CD14-positive monocyte (primary cell): ENCODE measurements at regions not wholly inside any gene's neighbourhood (a gene's known extent, or its start where the extent isn't known, plus 50 kb on each side); places are given as distances from the start of the nearest gene placed in this dataset.

Experiments used
- DNase-seq, 3 donors: peaks; one replicate each; pipeline ENCODE4 v3.0.0-alpha.2; 2011 to 2022
- H2AFZ ChIP-seq: 2 replicates; pipeline ENCODE4 v1.6.0; 2012; ENCODE audit warnings: mild to moderate bottlenecking, low read depth, low read length, inconsistent platforms; ENCODE audit not compliant: insufficient read depth, poor library complexity, severe bottlenecking
- H3K27ac ChIP-seq, 2 donors: 1 replicate in 1 of 2; 2 replicates in 1 of 2; pipeline ENCODE4 v1.5.1; 2012 to 2013; ENCODE audit warnings: low read length in 2 of 2, control low read depth in 1 of 2, inconsistent platforms in 1 of 2, low read depth in 1 of 2, mild to moderate bottlenecking in 1 of 2
- H3K27me3 ChIP-seq, 2 donors: one replicate each; pipeline versions ENCODE4 v1.6.0 to v1.6.1; 2011 to 2013; ENCODE audit warnings: low read length in 2 of 2; ENCODE audit not compliant: control insufficient read depth in 2 of 2, insufficient read depth in 2 of 2
- H3K36me3 ChIP-seq, 2 donors: replicated peaks in 1 of 2; 1 replicate in 1 of 2; 2 replicates in 1 of 2; pipeline versions ENCODE4 v1.5.1 to v1.6.1; 2012 to 2013; ENCODE audit warnings: low read length in 2 of 2, control low read depth in 1 of 2, inconsistent platforms in 1 of 2, mild to moderate bottlenecking in 1 of 2; ENCODE audit not compliant: insufficient read depth in 2 of 2, control insufficient read depth in 1 of 2
- H3K4me1 ChIP-seq, 2 donors: 1 replicate in 1 of 2; 2 replicates in 1 of 2; pipeline versions ENCODE4 v1.5.1 to v1.6.1; 2012 to 2013; ENCODE audit warnings: low read length in 2 of 2, control low read depth in 1 of 2, inconsistent platforms in 1 of 2, mild to moderate bottlenecking in 1 of 2, moderate library complexity in 1 of 2; ENCODE audit not compliant: insufficient read depth in 2 of 2, control insufficient read depth in 1 of 2
- H3K4me2 ChIP-seq: replicated peaks from 2 replicates; pipeline ENCODE3; 2012; ENCODE audit warnings: low read length, moderate library complexity, mild to moderate bottlenecking; ENCODE audit not compliant: poor library complexity, severe bottlenecking; ENCODE audit errors: extremely low read depth
- H3K4me3 ChIP-seq, 3 experiments: fragments of 200-600 bp in 1 of 3; sonication (generic) in 1 of 3; replicated peaks in 1 of 3; 1 replicate in 2 of 3; 2 replicates in 1 of 3; pipeline ENCODE4 v1.5.1; 2011 to 2013; ENCODE audit warnings: low read length in 3 of 3, mild to moderate bottlenecking in 3 of 3, control low read depth in 2 of 3, low read depth in 2 of 3, inconsistent platforms in 1 of 3, moderate library complexity in 1 of 3
- H3K79me2 ChIP-seq: 2 replicates; pipeline ENCODE4 v1.6.0; 2012; ENCODE audit warnings: mild to moderate bottlenecking, control low read depth, inconsistent platforms, low read length, moderate library complexity; ENCODE audit not compliant: insufficient read depth
- H3K9ac ChIP-seq: 2 replicates; pipeline ENCODE4 v1.6.0; 2017; ENCODE audit warnings: low read length, mild to moderate bottlenecking; ENCODE audit not compliant: insufficient read depth, poor library complexity, severe bottlenecking
- H3K9me3 ChIP-seq, 2 donors: replicated peaks in 1 of 2; 1 replicate in 1 of 2; 2 replicates in 1 of 2; pipeline versions ENCODE4 v1.5.1 to v1.6.1; 2012 to 2013; ENCODE audit warnings: low read length in 2 of 2, control low read depth in 1 of 2; ENCODE audit not compliant: control insufficient read depth in 1 of 2, insufficient read depth in 1 of 2
- H4K20me1 ChIP-seq: 2 replicates; pipeline ENCODE4 v1.6.0; 2012; ENCODE audit warnings: mild to moderate bottlenecking, low read length, control low read depth, moderate library complexity; ENCODE audit not compliant: insufficient read depth
- H3K27ac Mint-ChIP-seq, 7 donors: one replicate each; pipeline ENCODE4 v1.8.0; 2020; ENCODE audit warnings: mild to moderate bottlenecking in 7 of 7, mixed read lengths in 7 of 7, moderate library complexity in 6 of 7, inconsistent platforms in 2 of 7
- H3K27me3 Mint-ChIP-seq, 3 donors: one replicate each; pipeline ENCODE4 v1.8.0; 2021 to 2022; ENCODE audit warnings: low read depth in 3 of 3, mild to moderate bottlenecking in 3 of 3, mixed read lengths in 3 of 3, moderate library complexity in 3 of 3, inconsistent platforms in 1 of 3
- H3K36me3 Mint-ChIP-seq, 2 donors: one replicate each; pipeline ENCODE4 v1.8.0; 2020; ENCODE audit warnings: mixed read lengths in 2 of 2, inconsistent platforms in 1 of 2, mild to moderate bottlenecking in 1 of 2
- H3K4me1 Mint-ChIP-seq: one replicate; pipeline ENCODE4 v1.8.0; 2020; ENCODE audit warnings: mild to moderate bottlenecking, mixed read lengths
- H3K4me3 Mint-ChIP-seq, 2 donors: one replicate each; pipeline ENCODE4 v1.8.0; 2020; ENCODE audit warnings: mild to moderate bottlenecking in 2 of 2, mixed read lengths in 2 of 2, moderate library complexity in 1 of 2
- H3K9me3 Mint-ChIP-seq, 7 donors: one replicate each; pipeline ENCODE4 v1.8.0; 2020 to 2022; ENCODE audit warnings: mixed read lengths in 7 of 7, mild to moderate bottlenecking in 6 of 7, moderate library complexity in 6 of 7, inconsistent platforms in 2 of 7
- CTCF ChIP-seq: fragments of 200-600 bp; IDR thresholded peaks from one replicate; pipeline ENCODE4 v1.8.0; 2022; ENCODE audit warnings: antibody characterized with exemption, mild to moderate bottlenecking
- WGBS: methylation state at CpG from one replicate; pipeline ENCODE4 v1.1.5; 2013; ENCODE audit warnings: missing lambda C conversion rate; ENCODE audit not compliant: insufficient coverage; 5-methylcytosine and 5-hydroxymethylcytosine counted together
- intact Hi-C, 2 donors: fragments of 100-400 bp; cut with micrococcal nuclease; formaldehyde crosslinking; loops; one replicate each; pipeline versions ENCODE4 v1.15.0 to v1.15.1; 2023

GRCh38 chr1:82703951-82704350, 903.2 kb downstream of the ADGRL2 start:
- Mint-ChIP-seq H3K4me1 (no peaks in the 10 kb centered on the region), H3K9me3 (peaks cover 0 to 2% (median 0%) of the 10 kb centered on the region in 7 donors), H3K4me3 (no peak overlapping the region), H3K27me3 (no peaks in the 10 kb centered on the region), H3K27ac (no peak overlapping the region), H3K36me3 (no peaks in the 10 kb centered on the region)
- no peaks in the 10 kb centered on the region for H3K79me2 ChIP-seq
- H3K9me3 ChIP-seq: no peaks in the 10 kb centered on the region
- H2AFZ ChIP-seq: no peak overlapping the region
- H3K27me3 ChIP-seq: no peaks in the 10 kb centered on the region
- no peaks in the 10 kb centered on the region for H3K36me3 ChIP-seq
- no peak overlapping the region for H3K4me3 ChIP-seq
- H3K27ac ChIP-seq: no peak overlapping the region
- no peak for DNase-seq
- intact Hi-C loops: no loop called here
- no peak overlapping the region for H3K4me2 ChIP-seq
- H4K20me1 ChIP-seq: no peaks in the 10 kb centered on the region
- H3K9ac ChIP-seq: no peak overlapping the region
- no peaks in the 10 kb centered on the region for H3K4me1 ChIP-seq
- TF ChIP-seq CTCF: no peak

DNA sequence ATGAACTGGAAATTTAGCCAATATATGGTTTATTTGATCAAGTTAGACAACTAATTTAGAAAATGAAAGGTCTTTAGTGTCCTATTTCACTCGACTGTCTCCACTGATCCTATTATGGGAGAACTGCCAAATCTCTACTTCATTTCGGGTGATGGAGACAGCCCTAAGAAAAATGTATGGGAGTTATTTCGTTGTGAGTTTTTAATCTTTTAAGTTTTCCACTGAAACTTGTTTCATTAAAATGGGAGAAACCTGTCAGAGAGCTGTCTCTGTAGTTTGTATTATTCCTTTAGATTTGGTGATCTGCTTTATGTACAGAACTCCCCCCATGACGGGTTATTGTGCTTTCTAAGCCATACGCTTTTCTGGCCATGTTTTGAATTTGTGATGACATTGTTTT, 899.7 kb downstream of the ADGRL2 start:
- WGBS: no CpG with 5 or more reads among the region's 5 CpGs
- H4K20me1 ChIP-seq: no peaks in the 10 kb centered on the region
- H3K36me3 Mint-ChIP-seq: no peaks in the 10 kb centered on the region
- no peak overlapping the region for H2AFZ ChIP-seq
- H3K27ac ChIP-seq: no peak overlapping the region
- H3K27me3 ChIP-seq: no peaks in the 10 kb centered on the region
- H3K27ac Mint-ChIP-seq: no peak overlapping the region
- no peak overlapping the region for H3K4me3 ChIP-seq
- H3K9me3 Mint-ChIP-seq: peaks cover 0 to 3% (median 0%) of the 10 kb centered on the region in 7 donors
- H3K4me2 ChIP-seq: no peak overlapping the region
- no peak for TF ChIP-seq CTCF
- H3K4me3 Mint-ChIP-seq: no peak overlapping the region
- H3K9me3 ChIP-seq: no peaks in the 10 kb centered on the region
- H3K36me3 ChIP-seq: no peaks in the 10 kb centered on the region
- intact Hi-C loops: no loop called here
- no peaks in the 10 kb centered on the region for H3K79me2 ChIP-seq
- H3K4me1 ChIP-seq: no peaks in the 10 kb centered on the region
- H3K27me3 Mint-ChIP-seq: no peaks in the 10 kb centered on the region
- no peak overlapping the region for H3K9ac ChIP-seq
- no peak for DNase-seq
- no peaks in the 10 kb centered on the region for H3K4me1 Mint-ChIP-seq
